D721Med (cell line): ENCODE measurements at regions not wholly inside any gene's neighbourhood (a gene's known extent, or its start where the extent isn't known, plus 50 kb on each side); places are given as distances from the start of the nearest gene placed in this dataset.

Experiments used
- DNase-seq: peaks from one replicate; pipeline ENCODE4 v3.0.0; 2011; ENCODE audit warnings: low spot score; ENCODE audit not compliant: insufficient read length
- FAIRE-seq: peaks from 2 replicates; lab custom pipeline; 2011; peaks lifted over from hg19 to GRCh38; lab: Jason Lieb, UNC
- TF ChIP-seq, protein P1 (sequence below): IDR thresholded peaks from 2 replicates; pipeline ENCODE4 v1.5.1; 2012; ENCODE audit warnings: mild to moderate bottlenecking, control low read depth; ENCODE audit not compliant: insufficient read depth; ENCODE audit errors: missing control alignments

- TF ChIP-seq, protein P1, sequence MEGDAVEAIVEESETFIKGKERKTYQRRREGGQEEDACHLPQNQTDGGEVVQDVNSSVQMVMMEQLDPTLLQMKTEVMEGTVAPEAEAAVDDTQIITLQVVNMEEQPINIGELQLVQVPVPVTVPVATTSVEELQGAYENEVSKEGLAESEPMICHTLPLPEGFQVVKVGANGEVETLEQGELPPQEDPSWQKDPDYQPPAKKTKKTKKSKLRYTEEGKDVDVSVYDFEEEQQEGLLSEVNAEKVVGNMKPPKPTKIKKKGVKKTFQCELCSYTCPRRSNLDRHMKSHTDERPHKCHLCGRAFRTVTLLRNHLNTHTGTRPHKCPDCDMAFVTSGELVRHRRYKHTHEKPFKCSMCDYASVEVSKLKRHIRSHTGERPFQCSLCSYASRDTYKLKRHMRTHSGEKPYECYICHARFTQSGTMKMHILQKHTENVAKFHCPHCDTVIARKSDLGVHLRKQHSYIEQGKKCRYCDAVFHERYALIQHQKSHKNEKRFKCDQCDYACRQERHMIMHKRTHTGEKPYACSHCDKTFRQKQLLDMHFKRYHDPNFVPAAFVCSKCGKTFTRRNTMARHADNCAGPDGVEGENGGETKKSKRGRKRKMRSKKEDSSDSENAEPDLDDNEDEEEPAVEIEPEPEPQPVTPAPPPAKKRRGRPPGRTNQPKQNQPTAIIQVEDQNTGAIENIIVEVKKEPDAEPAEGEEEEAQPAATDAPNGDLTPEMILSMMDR, result no peak
- FAIRE-seq, result no peak
- no peak for DNase-seq
These were observed 49.9 kb upstream of the GRK3 start for GRCh38 chr22:25514436-25515180.
